A204.1 (cell line): ENCODE measurements at regions not wholly inside any gene's neighbourhood (a gene's known extent, or its start where the extent isn't known, plus 50 kb on each side); places are given as distances from the start of the nearest gene placed in this dataset.

Source experiments
- FAIRE-seq: peaks from 2 replicates; lab custom pipeline; 2012; peaks lifted over from hg19 to GRCh38; lab: Jason Lieb, UNC

- FAIRE-seq, result no peak
Measured at GRCh38 chr4:153034681-153035080, 98.6 kb downstream of the FHDC1 start.

GRCh38 chr4:153036931-153037482 lies 100.9 kb downstream of the FHDC1 start:
- no peak for FAIRE-seq

DNA sequence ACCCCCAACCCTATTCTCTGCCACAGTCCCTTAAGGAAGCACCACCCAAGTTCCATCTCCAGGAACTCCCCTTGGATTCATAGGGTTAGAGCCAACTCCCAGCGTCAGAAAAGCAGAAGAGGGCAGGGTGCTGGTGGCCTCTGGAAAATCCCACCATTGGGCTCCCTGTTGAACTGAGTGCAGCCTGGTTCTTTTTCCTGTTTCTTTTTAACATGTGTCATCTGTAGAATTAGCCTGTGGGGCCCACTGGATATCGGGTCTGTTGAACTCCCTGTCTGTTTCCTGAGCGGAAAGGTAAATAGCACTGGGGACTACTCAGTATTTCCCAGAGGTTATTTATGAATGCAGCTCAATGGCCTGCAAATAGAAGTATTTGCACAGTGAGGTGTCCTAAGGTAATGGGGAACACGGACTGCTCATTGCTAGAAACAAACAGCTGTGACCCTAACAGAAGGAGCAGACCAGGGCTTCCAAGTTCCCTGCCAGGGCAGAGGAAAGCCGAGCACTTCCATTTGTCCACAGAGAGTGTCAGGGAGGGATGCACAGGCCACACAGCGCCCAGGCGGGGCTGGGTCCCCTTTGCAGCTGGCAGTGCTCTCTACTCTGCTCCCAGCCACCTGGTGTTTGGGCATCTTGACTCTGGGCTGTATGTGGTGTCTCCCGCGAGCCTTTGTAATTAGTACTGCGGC lies 102.6 kb downstream of the FHDC1 start:
- no peak for FAIRE-seq

- FAIRE-seq, result no peak
Measured at GRCh38 chr4:153039542-153040185, 103.5 kb downstream of the FHDC1 start.

DNA sequence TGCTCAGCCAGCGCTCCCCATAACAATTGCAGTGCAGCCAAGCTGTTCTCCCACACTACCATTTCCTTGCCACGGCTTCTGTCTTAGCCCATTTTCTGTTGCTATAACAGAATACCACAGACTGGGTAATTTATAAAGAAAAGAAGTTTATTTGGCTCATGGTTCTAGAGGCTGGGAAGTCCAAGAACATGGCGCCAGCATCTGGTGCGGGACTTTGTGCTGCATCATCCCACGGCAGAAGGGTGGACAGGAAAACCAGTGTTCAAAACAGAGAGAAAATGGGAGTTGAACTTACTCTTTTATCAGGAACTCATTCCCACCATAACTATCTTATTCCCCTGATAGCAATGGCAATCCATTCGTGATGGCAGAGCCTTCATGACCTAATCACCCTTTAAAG lies 104.6 kb downstream of the FHDC1 start:
- no peak for FAIRE-seq

- FAIRE-seq, result no peak
Measured at GRCh38 chr4:153044036-153044435, 107.9 kb downstream of the FHDC1 start.

DNA sequence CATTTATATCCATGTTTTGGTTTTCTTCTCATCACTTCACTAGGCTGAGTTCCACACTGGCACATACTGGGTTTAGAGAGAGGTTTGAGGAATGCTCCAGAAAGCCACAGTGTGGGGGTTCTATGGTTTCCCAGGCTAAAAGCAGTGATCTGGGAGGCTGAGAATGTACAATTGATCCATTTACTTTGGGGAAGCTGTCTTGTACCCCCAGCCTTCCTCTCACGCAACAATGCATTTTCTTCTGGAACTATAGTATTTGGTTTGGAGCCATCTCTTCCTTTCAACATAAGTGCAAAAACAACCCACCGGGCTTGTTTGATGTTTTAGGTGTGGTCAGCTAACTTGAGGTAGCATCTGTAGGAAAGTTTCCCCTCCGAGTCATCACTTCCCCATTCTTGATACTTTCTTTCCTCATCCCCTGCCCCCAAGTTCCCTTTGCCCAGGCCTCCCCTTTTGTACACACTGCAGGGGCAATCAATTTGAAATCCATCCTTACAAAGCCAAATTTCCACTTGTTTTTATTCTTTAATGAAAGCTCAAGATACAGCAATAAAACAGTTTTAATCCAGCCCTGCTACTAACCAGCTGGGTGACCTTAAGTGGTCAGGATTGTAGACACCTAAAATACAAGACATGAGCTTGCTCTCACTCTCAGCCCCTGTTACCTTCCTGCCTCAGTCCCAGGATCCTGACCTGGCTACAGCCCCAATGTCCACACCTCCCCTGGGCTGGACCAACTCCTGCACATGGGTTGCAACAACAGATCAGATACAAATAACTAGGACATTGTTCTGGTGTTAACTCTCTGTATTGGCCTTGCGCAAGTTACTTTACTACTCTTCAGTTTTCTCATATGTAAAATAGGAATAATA lies 109.2 kb downstream of the FHDC1 start:
- no peak for FAIRE-seq

DNA sequence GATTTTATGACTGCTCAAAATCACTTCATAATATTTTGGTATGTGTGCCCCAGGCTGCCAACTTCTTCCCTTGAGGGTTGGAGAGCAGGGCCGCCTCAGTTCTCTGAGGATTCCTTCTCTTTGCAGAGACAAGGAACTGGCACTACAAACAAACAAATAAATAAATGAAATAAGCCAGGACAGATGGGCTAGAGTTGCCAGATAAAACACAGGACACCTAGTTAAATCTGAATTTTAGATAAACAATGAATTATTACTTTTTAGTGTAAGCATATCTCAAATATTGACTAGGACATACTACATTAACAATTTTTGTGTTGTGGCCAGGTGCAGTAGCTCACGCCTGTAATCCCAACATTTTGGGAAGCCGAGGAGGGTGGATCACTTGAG lies 122.5 kb downstream of the FHDC1 start:
- FAIRE-seq, result no peak

DNA sequence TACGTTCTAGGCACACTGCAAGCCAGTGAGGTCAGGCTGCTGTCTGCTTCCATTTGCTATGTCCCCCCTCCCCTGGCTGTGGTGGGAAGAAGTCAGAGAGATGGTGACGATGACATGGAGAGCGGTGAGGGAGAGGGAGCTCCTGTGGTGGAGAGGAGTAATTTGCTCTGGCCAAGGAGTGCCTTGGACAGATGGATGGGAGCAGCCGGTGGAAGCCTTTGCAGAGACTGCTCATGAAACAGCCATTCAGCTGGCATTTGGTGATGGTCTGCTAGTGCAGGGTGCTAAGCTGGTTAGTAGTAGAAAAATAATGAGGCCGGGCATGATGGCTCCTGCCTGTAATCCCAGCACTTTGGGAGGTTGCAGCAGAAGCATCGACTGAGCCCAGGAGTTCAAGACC lies 124.1 kb downstream of the FHDC1 start:
- FAIRE-seq, result no peak

GRCh38 chr4:153061971-153062370 lies 125.8 kb downstream of the FHDC1 start:
- FAIRE-seq, result no peak

DNA sequence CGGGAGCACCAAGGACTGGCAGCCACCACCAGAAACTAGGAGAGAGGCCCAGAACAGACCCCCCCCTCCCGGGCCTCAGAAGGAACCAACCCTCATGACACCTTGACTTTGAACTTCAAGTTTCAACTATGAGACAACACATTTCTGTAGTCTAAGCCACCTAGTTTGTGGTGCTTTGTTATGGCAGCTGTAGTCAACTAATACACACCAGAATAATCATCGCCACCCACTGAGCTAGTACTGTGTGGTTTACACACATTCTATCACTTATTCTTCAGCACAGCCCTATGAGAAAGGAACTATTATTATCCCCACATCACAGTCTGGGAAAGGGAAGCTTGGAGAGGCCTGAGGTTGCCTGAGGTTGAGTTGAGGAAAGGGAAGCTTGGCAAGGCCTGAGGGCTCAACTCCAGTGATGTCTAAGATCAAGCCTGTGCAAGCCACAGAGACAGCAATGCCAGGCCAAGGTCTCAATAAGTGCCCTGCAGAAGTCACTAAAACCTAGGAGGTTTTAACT lies 126.6 kb downstream of the FHDC1 start:
- FAIRE-seq, result no peak

DNA sequence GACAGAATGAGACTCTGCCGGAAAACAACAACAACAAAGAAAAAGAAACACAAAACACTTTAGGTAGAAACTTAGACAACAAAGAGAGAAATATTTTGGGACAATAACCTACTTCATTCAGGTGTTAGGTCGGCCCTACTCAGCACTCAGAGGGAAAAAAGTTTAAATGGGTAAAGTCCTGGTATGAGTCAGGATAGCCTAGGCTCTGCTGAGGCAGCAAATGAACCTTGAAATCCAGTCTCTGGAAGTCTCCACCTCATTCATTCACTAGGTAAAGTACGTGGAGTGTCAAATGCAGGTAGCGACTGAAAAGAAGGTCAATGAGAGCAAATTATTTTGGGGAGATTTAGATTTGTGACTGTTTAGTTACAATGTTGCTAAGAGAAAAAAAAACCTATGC lies 127.4 kb downstream of the FHDC1 start:
- FAIRE-seq, result no peak

- FAIRE-seq, result no peak
Measured at GRCh38 chr4:153064571-153064970, 128.4 kb downstream of the FHDC1 start.

- FAIRE-seq, result no peak
Measured at GRCh38 chr4:153065276-153065675, 129.2 kb downstream of the FHDC1 start.

- no peak for FAIRE-seq
Measured at GRCh38 chr4:153067376-153067775, 131.3 kb downstream of the FHDC1 start.

GRCh38 chr4:153068751-153069150 lies 132.6 kb downstream of the FHDC1 start:
- no peak for FAIRE-seq

DNA sequence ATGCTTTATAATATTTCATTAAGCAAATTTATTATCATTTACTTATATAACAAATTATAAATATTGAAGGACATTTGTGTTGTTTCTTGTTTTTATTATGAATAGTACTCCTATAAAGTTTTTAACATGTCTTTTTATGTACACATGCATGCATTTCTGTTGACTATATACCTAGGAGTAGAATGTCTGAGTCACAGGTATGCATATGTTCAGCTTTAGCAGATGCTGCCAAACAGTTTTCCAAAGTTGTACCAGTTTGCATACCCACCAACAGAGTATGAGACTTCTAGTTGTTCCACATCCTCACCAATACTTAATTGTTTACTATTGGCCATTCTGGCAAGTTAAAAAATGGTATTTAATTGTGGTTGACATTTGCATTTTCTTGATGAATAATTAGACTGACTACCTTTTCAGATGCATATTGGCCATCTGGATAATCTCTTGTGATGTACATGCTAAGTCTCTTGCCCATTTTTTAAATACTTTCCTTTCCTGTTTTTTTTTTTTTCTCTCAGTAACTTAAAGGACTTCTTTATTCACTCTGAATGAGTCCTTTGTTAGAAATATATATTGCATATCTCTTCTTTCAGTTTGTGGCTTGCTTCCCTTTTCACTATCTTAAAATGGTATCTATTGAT lies 132.2 kb upstream of the TRIM2 start:
- peak; percentile 70 for FAIRE-seq

GRCh38 chr4:153072661-153073060 lies 131.6 kb upstream of the TRIM2 start:
- no peak for FAIRE-seq

- FAIRE-seq, result no peak
Measured at GRCh38 chr4:153074486-153074885, 129.8 kb upstream of the TRIM2 start.

GRCh38 chr4:153074936-153075630 lies 129.2 kb upstream of the TRIM2 start:
- no peak for FAIRE-seq

- FAIRE-seq, result no peak
Measured at GRCh38 chr4:153075836-153076518, 128.3 kb upstream of the TRIM2 start.
